ENCODE measurements at regions not wholly inside any gene's neighbourhood (a gene's known extent, or its start where the extent isn't known, plus 50 kb on each side); places are given as distances from the start of the nearest gene placed in this dataset.
"Not testable (repeated sequence)": the region's sequence is repeated elsewhere in the genome, so short reads cannot be mapped to it uniquely, and the experiment has no call there.

DNA sequence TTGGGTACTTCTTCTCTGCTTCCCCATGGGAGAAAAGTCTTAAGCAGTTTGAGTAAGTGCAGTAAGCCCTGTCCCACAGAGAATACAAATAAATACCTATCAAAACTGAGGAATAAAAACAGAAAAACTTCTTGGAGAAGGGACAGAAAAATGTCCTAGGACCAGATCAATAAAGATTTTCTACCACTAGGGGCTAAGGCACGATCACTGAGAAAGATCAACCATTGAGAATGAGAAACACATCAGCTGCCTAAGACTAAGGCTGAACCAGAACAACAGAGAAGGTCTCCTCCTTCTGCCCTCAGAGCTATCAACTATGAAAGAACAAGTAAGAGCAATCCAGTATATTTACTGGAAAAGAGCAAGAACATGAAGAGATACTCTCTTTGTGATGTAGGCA lies 763.6 kb upstream of the LRRTM1 start:
- DNase-seq: no peak

DNA sequence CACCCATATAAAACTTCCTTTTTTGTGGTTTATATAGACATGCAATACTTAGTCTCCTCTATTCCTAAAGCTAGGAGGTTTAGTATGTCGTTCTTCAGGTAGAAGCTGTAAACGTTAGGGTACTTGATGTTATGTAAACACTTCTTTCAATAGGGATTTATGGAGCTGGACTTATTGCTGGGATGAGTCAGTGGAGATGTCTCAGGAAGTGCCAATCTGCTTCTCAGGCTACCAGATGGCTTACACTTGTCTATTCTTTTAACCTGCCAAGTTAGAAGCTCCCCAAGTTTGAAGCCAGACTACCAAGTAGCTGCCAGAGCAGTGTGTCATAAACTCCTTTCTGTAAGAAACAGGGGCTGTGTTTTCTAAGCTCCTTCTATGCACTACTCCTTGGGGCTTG lies 756.5 kb upstream of the LRRTM1 start:
- no peak for DNase-seq

DNA sequence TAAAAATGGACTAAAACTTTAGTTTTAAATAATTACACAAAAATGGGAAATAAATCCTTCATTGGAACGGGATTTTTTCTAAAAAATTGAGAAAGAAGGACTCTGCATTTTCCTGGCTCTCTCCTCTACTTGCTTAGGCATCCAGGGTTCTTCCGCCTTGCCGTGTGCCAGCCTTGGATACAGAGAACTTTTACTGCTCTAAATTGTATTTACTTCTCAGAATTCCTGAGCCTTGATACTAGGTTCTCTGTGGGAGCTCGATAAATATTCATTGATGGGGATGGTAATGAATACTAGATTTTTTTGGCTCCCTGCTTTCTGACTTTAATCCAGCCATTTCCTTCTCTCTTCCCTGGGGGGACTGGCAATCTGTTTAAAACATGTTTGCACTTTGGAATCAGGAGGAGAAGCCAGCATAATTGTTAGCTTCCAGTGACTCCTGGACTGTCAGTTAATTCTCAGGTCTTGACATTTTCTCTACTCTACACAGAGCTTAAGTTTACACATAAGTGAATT lies 746.1 kb upstream of the LRRTM1 start:
- DNase-seq: no peak

DNA sequence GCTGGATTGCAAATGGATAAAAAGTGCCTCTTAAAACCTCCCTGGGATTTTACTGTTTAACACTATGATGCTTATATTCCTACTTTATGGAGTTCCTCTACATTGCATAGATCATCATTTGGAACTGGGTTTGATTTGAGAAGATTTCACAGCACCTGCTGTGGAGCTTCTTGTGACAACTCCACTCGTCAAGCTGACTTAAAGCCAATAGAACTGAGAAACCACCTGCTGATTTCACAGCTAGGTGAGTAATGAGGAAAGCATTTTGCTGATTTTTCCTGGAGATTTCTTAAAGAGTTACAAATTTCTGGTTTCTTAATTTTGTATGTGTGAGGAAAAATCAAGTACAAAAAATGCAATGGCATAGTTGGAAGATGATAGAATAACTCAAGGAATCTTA lies 739.1 kb upstream of the LRRTM1 start:
- no peak for DNase-seq

DNA sequence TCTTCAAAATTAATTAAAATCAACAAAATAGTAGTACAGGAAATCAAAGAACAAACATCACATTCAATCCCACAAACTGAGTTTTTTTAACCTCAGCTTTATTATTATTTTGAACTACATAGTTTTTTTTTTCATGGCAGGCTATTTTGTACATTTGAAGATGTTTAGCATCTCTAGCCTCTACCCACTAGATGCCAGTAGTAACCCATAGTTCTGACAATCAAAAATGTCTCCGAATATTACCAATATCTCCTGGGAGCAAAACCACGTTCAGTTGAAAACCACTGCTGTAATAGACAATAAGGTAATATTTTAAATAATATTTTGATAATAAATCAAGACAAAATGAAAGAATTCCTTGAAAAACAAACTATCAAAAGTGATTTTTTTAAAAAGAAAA lies 702.6 kb upstream of the LRRTM1 start:
- no peak for DNase-seq

DNA sequence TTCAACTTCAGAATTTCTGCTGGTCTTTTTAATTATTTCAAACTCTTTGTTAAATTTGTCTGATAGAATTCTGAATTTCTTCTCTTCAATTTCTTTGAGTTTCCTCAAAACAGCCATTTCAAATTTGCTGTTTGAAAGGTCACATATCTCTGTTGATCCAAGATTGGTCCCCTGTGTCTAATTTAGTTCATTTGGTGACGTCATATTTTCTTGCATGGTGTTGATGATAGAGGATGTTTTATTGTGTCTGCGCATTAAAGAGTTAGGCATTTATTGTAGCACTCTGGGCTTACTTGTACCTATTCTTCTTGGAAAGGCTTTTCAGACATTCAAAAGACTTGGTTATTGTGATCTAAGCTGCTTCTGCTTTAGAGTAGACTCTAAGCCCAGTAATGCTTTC lies 698.4 kb upstream of the LRRTM1 start:
- DNase-seq: no peak

DNA sequence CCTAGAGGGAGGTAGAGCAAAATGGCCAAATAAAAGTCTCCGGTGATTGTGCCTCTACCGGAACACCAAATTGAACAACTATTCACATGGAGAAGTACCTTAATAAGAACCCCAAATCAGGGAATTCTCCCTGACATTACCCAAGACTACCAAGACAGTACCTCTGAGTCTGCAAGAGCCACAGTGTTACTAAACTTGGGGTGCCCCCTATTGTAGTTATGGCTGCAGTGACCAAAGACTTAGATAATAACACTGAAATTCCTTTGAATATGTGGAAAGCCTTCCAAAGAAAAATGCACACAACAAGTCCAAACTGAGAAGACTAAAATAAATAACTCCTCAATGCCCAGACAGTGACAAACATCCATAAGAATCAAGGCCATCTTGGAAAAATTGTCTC lies 682.9 kb upstream of the LRRTM1 start:
- no peak for DNase-seq

DNA sequence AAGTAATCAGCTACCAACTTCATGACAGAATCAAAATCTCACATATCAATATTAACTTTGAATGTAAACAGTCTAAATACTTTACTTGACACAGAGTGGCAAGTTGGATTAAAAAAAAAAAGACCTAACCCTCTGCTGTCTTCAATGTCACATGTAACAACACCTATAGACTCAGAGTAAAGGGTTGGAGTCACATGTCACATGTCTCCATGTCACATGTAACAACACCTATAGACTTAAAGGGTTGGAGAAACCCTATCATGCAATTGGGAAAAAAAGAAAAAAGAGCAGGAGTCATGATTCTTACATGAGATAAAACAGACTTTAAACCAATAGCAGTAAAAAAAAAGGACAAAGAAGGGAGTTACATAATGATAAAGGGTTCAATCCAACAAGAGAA lies 665.3 kb upstream of the LRRTM1 start:
- no peak for DNase-seq

DNA sequence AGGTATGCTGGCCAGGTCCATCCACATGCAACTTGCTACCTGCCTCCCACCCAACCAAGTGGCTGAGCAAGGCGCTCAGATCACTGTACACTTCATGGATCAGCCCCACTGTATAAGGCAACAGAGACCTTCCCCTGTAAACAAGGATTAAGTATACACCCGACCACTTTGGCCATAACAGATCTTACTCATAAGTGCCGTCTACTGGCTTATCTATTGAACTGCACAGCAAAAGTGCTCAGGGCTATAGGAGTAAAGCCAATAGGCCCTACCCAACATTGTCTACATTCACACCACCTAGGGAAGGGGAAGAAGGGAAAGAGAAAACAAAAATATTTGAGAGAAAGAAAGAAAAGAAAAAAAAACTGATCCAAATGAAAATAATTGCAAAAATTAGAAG lies 663.9 kb upstream of the LRRTM1 start:
- DNase-seq: no peak

DNA sequence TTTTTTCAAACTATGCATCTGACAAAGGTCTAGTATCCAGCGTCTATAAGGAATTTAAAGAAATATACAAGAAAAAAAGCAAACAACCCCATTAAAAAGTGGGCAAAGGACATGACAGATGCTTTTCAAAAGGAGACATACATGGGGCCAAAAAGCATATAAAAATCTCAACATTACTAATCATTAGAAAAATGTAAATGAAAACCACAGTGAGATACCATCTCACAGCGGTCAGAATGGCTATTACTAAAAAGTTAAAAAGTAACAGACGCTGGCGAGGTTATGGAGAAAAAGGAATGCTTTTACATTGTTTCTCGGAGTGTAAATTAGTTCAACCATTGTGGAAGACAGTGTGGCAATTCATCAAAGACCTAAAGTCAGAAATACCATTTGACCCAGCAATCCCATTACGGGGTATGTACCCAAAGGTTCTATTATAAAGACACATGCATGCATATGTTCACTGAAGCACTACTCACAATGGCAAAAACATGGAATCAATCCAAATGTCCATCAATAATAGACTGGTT lies 643.1 kb upstream of the LRRTM1 start:
- DNase-seq: no peak

DNA sequence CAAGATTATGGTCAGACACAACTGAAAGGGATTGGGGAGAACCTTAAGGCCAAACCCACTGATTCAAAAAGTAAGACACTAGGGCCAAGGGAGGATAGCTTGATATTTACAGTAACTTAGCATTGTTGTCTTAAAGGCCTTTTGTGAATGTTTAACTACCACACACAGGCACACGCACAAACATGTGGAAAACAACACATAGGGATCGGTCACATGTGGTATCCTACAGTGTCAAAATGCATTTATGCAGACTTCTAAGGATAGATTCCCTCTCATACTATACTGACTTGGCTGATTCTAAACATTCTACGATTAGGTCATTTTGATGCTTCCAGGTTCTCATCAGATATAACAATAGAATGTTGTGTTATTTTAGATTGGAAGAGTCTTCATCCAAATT lies 638.9 kb upstream of the LRRTM1 start:
- no peak for DNase-seq

DNA sequence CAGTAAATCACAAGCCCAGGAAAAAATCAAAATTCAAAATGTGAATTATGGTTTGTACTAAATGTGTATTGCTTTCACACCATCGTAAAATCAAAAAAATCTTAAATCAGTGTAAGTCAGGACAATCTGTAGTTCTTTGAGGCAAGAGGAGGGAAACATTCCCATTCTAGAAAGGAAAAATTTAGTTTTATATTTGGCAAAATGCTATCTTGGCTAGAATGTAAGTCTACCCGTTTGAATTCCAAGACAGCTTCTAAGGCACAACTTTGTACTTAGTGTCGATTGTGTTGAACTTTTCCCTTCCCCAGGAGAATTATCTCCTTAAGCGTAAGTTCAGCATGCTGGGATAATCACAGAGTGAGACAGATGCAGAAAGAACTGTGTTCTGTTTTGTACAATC lies 638.2 kb upstream of the LRRTM1 start:
- DNase-seq: no peak

DNA sequence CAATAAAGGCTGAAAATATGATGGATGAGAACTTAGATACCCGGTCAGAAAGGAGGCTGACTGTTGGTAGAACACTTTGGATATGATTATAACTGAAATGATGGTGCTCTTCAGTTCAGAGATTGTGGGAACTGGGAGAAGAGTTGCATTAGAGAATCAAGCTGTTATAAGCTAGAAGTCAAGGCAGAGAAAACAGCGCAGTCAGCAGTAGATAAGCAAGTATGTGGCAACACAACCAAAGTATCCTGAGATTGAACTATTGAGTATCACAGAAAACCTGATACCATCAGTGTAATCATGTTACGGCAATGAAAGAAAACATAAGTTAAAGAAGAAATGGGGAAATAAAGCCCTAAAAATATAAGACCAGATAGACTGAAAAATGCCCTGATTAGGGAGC lies 633.9 kb upstream of the LRRTM1 start:
- no peak for DNase-seq

DNA sequence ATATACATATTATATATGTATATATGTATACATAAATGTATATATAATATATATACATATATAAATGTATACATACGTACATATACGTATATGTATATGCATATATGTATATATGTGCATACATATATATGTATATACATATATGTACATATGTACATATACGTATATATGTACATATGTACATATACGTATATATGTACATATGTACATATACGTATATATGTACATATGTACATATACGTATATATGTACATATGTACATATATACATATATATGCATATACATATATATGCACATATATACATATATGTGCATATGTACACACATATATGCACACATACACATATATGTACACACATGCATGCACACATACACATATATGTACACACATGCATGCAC lies 627.3 kb upstream of the LRRTM1 start:
- DNase-seq: not testable (repeated sequence)

DNA sequence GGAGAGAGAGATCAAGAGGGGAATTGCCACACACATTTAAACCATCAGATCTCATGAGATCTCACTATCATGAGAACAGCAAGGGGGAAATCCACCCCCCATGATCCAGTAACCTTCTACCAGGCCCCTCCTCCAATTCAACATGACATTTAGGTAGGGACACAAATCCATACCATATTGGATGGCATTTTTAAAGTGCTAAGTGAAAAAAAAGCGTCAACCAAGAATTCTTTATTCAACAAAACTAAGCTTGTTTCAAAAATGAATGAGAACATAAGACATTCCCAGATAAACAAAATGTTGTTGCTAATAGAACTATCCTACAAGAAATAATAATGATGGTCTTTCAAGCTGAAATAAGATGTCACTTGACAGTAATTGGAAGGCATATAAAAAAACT lies 626.2 kb upstream of the LRRTM1 start:
- no peak for DNase-seq

DNA sequence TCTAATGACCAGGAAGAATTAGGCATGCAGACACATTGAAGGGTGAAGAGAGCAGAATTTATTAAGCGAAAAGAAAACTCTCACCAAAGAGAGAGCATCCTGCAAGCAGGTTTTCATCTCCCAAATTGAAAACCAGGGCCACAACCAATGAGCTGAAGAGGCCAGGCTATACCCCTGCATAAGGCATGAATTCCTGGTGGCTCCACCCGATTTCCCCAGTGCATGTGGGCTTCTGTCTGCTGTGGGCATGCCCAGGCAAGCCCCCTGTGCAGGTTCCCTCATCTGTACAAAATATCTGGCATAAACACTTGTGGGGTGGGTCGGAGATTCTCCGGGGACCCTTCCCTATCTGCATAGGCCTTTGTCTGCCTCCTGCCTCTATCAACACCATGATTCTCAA lies 621.6 kb upstream of the LRRTM1 start:
- no peak for DNase-seq

DNA sequence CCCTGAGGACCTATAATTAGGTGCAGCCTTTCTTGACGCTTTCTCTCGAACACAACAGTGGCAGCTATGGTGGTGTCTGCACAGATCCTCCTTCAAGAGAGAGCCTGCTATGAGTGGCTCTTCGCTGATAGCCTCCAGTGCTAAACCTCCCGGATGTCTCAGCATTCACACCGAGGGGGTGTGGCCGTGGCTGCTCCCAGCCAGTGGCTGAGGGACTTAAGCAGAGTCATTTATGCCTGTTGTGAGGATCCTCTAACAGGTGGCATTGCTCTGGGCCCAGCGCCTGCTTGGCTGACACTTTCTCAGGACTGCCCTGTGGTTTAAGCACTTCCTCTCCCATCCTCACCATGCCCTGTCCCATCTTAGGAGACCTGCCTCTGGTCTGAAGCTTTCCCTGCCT lies 592.0 kb upstream of the LRRTM1 start:
- no peak for DNase-seq

DNA sequence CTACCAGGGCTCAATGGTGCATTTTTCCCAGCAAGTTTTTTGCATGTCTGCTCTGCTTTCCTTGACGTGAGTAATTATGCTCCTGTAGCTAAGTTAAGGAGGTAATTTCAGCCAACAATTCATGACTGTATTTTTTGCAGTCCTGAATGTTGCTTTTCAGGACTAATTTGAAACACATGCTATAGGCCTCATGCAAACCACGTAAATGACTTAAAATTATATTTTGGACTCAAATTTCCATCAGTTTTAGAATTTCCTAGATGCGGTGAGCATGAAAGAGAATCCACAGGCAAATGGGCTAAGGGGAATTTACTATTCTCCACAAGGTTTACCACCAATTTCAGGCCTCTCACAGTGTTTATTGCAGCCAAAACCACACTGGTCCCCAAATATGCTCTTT lies 589.9 kb upstream of the LRRTM1 start:
- no peak for DNase-seq

DNA sequence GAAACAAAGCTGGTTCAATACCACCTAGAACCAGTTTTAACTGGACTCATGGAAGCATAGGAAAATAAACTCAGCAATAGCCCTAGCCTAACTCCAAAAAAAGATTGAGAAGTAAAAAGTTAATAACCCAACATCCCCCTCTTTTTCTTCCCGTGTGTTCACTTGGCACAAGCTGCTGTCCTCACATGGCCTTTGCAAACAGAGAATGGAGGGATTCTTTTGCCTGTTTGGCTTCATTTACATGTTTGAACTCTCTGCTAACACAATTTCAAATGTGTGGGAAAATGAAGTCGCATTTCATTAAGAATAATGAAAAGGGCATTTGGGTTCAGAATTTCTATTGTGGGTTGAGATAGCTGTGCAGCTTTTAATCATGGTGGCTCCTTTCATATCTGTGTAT lies 589.2 kb upstream of the LRRTM1 start:
- DNase-seq: no peak

DNA sequence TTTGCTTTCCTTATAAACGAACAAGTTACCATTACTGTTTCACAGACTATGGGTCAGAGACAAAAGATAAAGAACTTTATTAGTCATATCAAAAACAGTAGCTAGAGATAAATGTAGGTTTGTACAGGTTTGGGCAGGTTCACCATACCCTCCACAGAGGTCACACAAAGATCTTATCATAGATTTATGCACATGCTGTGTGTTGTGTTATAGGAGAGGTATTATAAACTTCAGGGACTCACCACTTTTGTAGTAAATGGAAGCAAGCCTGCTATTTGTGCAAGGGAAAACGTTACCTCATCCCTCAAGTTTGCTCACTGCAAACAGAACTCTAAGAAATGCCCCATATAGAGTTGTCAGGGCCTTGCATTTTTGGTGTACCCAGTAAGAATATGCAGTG lies 584.5 kb upstream of the LRRTM1 start:
- DNase-seq: no peak

DNA sequence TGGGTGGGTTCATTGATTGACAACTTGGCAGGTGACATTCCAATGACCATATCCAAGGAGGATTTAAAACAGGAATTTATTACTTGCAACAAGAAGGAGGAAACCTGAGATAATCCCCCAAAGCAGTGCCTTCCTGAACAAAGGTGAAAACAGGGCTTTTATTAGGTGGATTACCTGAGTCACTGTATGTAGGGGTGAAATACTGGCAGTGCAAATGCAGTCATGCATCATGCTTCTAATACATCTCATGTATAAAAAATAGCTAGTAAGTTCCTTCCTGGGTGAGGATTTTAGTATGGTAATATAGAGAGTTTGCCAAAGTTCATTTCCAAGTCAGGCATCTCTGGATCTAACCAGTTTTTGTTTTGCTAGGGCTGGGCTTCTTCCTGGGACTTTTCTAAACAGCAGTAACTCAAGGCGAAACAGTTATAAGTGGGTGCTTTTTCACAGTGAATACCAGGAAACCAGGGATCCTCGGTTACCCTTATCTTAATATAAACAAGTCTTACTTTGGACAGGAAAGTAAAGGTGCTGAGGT lies 583.4 kb upstream of the LRRTM1 start:
- DNase-seq: no peak

DNA sequence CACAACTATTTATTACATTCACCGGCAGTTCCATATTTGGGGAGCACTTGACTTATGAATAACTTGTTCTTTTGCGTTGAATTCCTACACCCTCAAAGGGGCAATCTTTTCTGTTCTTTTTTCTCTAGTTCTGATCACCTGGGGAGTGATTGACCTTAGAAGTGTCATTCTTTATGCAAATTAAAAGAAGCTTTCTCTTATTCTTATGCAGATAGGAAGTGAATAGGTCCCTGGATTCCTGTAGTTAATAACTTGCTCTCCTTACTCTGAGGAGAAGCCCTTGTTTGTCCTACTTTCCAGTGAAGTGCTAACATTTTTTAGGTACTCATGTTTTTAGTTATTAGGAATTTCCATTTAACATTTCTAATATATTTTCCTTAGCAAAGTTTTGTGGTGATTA lies 569.8 kb upstream of the LRRTM1 start:
- DNase-seq: no peak

DNA sequence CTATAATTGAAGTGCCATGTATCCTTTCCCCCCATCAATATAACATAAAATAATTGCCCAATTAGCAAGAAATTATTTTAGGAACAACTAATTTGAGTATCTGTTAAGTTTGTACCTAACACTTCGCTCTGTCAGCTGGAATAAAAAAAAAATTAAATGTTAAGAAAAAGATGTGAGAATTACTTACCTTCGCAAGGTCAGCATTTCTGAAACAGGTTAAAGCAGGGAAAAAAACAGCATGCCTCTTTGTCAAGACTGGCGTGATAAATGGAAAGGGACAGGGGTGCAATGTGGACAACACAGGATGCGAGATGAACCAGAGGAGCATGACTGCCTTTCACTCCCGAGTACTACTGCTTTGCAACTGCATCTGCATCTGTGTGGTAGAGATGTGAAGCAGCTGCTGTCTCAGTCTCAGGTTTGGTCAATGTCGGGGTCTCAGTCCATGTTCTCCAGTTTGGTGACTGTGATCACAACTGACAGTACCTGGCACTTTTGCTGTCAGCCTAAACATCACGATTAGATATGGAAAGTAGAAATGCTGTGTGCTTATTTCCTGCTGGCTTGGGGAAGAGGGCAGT lies 565.4 kb upstream of the LRRTM1 start:
- no peak for DNase-seq

DNA sequence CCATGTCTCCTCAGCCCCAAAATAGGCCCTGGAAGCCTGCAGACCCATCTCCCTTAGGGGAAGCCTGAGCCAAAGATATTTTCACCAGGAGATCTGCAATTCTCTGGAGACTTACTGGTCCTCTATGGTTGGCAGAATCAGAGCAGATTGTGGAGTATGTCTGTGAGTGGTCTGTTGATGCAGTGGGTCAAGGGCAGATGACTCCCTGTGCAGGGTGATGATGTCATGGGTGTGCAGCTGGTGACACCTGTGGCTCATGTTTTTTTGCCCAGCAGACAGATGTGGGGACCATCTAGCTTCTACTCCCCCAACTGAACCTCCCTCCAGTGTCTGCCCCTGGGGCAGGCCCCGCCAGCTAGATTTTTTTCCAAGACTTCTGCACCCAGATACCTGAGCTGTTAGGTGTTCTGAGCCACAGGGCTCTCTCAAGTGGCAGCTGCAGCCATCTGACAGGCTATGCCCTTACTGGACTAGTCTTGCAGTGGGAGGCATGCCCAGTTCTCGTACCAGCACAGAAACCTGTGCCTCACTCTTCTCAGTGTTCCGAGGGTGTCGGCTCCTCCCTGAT lies 558.7 kb upstream of the LRRTM1 start:
- DNase-seq: no peak

DNA sequence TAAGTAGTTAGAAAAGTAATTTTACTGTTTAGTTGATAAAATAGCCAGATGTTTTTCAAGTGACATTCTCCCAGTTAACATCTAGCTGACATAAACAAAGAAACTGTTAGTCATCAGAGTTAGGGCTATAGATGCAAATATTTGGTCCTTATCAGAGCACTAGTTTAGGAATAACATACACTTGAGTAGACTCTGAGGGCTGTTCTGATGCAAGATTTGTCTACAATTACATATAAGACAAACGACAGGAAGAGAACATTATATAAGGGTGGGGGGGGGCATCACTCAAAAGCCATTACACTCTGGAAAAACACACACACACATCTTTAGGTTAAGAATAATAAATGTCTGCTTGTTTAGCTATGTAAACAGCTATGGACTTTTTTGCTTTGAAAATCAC lies 554.4 kb upstream of the LRRTM1 start:
- DNase-seq: no peak
